ENCODE measurements at regions not wholly inside any gene's neighbourhood (a gene's known extent, or its start where the extent isn't known, plus 50 kb on each side); places are given as distances from the start of the nearest gene placed in this dataset.

DNA sequence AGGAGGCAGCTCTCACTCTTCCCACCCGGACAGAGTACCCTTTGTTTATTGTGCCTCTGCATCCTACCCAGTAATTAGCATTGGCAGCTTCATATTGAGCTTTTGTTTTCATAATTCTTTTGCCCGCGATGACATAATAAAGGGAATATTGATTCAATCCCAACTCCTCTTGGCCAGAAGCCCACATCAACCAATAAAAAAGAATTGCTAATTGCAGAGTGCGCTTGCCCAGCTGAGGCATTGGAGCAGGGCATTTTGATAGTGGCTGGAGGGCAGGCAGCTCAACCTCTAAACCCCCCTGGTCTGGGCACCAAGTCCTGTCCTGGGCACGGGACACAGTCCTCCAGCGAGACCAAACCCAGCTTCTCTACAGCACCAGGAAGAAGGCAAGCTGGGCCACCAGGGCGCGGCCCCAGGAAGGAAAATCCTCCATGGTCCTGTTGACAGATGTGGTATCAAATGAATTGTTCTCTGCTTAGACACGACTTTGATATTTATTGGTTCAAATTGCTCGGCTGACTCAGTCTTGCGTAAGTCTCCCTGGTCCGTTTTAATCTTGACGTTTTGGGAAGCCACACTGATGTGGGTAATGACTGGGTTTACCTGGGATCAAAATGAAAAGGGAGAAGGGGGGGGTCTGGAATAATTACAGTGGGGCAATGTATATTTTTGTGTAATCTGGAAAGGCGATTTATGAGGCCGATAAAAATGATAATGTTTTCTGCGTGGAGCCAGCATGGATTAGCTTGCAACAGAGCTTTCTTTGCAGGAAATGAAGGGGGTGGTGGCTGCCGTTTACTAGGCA, 220.7 kb upstream of the MSX2 start:
- Histone ChIP-seq H3K27ac (ENCODE audit: insufficient read depth, low read depth, low read length) (no peak overlapping the region), H3K79me2 (ENCODE audit: control insufficient read depth, insufficient read depth, low read length) (no peaks in the 10 kb centered on the region), H3K4me1 (ENCODE audit: control insufficient read depth, extremely low read depth, insufficient read depth, low read length) (no peaks in the 10 kb centered on the region), H4K20me1 (replicated peaks; ENCODE audit: control insufficient read depth, extremely low read depth, insufficient read depth, low read length) (no peaks in the 10 kb centered on the region), H3K9me1 (replicated peaks; ENCODE audit: control insufficient read depth, extremely low read depth, insufficient read depth, low read length) (no peaks in the 10 kb centered on the region), H3K9me3 (replicated peaks; ENCODE audit: control insufficient read depth, insufficient read depth, low read length) (no peaks in the 10 kb centered on the region), H3K4me2 (ENCODE audit: insufficient read depth, low read length) (no peak overlapping the region), H3K27me3 (ENCODE audit: control insufficient read depth in 2 of 2, insufficient read depth in 2 of 2, low read length in 2 of 2) (no peaks in the 10 kb centered on the region), H2AFZ (ENCODE audit: low read depth, low read length) (no peak overlapping the region), H3K9ac (replicated peaks; ENCODE audit: extremely low read depth, insufficient read depth, low read length) (no peak overlapping the region), H3K4me3 (replicated peaks in 1 of 3; ENCODE audit: insufficient read depth in 1 of 3, low read depth in 1 of 3, low read length in 3 of 3) (no peak overlapping the region), H3K36me3 (ENCODE audit: control insufficient read depth in 2 of 2, extremely low read depth in 1 of 2, insufficient read depth in 2 of 2, low read length in 2 of 2) (no peaks in the 10 kb centered on the region)
- ChIA-PET POLR2A (no interaction called here), CTCF (no interaction called here)
- FAIRE-seq, result no peak
- intact Hi-C loops (cut with micrococcal nuclease) (no loop called here), dilution Hi-C loops (cut with MboI; ENCODE audit: extremely low pct_ligation_motif_present, low sequenced_read_pairs) (no loop called here)
- no TSS peak for BruUV-seq (replicated peaks)
- TF ChIP-seq, protein P1, sequence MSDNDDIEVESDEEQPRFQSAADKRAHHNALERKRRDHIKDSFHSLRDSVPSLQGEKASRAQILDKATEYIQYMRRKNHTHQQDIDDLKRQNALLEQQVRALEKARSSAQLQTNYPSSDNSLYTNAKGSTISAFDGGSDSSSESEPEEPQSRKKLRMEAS (IDR thresholded peaks at IDR 0.05; ENCODE audit: insufficient read depth, insufficient read length), result no peak
- TF ChIP-seq POLR2A (IDR thresholded peaks at IDR 0.05; ENCODE audit: low read depth, low read length) (no peak), FOS (IDR thresholded peaks at IDR 0.05; ENCODE audit: borderline replicate concordance, insufficient read depth, low read length) (no peak), POLR2AphosphoS5 (IDR thresholded peaks at IDR 0.05; ENCODE audit: insufficient read depth, low read depth, low read length) (no peak), MYC (IDR thresholded peaks at IDR 0.05; ENCODE audit: low read depth, low read length) (no peak), GATA2 (IDR thresholded peaks at IDR 0.05; ENCODE audit: insufficient read depth, insufficient read length, low read depth, low read length) (no peak), JUN (IDR thresholded peaks at IDR 0.05; ENCODE audit: borderline replicate concordance, insufficient read depth, insufficient read length, low read depth) (no peak), EZH2 (IDR thresholded peaks at IDR 0.05; ENCODE audit: borderline replicate concordance, low read depth, low read length, severe bottlenecking) (no peak)
- TF ChIP-seq, protein P2, sequence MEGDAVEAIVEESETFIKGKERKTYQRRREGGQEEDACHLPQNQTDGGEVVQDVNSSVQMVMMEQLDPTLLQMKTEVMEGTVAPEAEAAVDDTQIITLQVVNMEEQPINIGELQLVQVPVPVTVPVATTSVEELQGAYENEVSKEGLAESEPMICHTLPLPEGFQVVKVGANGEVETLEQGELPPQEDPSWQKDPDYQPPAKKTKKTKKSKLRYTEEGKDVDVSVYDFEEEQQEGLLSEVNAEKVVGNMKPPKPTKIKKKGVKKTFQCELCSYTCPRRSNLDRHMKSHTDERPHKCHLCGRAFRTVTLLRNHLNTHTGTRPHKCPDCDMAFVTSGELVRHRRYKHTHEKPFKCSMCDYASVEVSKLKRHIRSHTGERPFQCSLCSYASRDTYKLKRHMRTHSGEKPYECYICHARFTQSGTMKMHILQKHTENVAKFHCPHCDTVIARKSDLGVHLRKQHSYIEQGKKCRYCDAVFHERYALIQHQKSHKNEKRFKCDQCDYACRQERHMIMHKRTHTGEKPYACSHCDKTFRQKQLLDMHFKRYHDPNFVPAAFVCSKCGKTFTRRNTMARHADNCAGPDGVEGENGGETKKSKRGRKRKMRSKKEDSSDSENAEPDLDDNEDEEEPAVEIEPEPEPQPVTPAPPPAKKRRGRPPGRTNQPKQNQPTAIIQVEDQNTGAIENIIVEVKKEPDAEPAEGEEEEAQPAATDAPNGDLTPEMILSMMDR (IDR thresholded peaks at IDR 0.05; ENCODE audit: extremely low read depth in 1 of 2, insufficient read depth in 1 of 2, low read depth in 1 of 2, low read length in 2 of 2), result no peak
- peak; percentile 2 for DNase-seq (ENCODE audit: low read depth, low spot score)
